Fibroblast of villous mesenchyme (primary cell): ENCODE measurements at regions not wholly inside any gene's neighbourhood (a gene's known extent, or its start where the extent isn't known, plus 50 kb on each side); places are given as distances from the start of the nearest gene placed in this dataset.

Experiments used
- DNase-seq: peaks from one replicate; pipeline ENCODE4 v3.0.0-alpha.2; 2010; ENCODE audit warnings: low read depth
- H3K4me3 ChIP-seq: 2 replicates; pipeline ENCODE4 v1.5.1; 2011; ENCODE audit warnings: low read depth, mild to moderate bottlenecking, low read length
- TF ChIP-seq, protein P1 (sequence below): IDR thresholded peaks from 2 replicates; pipeline ENCODE4 v1.5.1; 2012; ENCODE audit warnings: low read depth, mild to moderate bottlenecking, low read length; ENCODE audit not compliant: insufficient read depth

DNA sequence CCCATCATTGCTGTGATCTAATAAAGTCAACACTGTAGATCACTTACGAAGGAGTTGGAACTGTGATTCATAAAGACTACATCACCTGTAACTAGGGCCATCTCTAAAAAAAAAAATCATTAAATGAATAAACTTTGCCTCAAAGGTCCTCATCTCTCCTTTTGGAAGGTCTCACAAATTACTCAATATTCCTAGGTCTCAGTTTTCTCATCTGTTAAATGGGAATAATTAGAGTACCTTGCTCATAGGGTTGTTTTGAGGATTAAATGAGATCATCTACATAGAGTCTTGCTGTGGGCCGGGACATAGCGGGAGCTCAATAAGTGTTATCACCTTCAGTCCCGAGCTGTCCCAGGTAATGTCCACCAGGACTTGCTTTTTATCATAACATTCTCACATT, 335.1 kb upstream of the PROK2 start:
- TF ChIP-seq, protein P1, sequence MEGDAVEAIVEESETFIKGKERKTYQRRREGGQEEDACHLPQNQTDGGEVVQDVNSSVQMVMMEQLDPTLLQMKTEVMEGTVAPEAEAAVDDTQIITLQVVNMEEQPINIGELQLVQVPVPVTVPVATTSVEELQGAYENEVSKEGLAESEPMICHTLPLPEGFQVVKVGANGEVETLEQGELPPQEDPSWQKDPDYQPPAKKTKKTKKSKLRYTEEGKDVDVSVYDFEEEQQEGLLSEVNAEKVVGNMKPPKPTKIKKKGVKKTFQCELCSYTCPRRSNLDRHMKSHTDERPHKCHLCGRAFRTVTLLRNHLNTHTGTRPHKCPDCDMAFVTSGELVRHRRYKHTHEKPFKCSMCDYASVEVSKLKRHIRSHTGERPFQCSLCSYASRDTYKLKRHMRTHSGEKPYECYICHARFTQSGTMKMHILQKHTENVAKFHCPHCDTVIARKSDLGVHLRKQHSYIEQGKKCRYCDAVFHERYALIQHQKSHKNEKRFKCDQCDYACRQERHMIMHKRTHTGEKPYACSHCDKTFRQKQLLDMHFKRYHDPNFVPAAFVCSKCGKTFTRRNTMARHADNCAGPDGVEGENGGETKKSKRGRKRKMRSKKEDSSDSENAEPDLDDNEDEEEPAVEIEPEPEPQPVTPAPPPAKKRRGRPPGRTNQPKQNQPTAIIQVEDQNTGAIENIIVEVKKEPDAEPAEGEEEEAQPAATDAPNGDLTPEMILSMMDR: no peak
- DNase-seq: no peak
- H3K4me3 ChIP-seq: no peak overlapping the region

DNA sequence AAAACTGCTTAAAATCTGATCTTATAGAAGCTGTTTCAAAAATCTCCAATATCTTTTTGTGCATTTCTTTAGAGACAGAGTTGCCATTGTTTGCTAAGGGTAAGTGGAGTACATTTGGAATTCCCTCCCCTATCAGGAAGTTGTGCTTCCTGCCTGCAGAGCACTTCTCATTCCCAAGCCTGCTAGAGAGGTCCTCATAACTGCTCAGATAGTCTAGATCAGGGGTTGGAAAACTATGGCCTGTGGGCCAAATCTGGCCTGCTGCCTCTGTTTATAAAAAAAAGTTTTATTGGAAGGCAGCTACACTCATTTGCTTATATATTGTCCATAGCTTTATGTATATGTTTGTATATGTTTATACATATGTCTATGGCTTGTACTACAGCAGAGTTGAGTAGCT, 333.7 kb upstream of the PROK2 start:
- DNase-seq: no peak
- TF ChIP-seq, protein P1: no peak
- H3K4me3 ChIP-seq: no peak overlapping the region

DNA sequence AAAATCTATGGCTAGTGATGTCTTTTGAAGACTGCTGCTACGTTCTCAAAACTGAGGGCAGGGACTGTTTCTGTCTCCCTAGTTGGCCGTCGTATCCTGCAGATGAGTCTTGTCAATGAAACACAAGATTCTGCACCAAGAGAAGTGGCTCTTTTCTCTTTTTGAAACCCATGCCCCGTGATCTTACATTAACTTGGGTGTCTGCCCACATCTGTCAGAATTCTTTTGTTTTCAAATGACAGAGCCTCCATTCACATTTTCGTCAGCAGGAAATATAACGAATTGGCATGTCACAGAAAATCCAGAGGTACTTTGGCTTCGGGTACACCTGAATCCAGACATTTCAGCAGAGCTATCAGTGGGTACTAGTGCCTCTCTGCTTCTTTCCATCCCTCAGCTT, 331.3 kb upstream of the PROK2 start:
- DNase-seq: no peak
- no peak overlapping the region for H3K4me3 ChIP-seq
- TF ChIP-seq, protein P1: no peak

- no peak overlapping the region for H3K4me3 ChIP-seq
- TF ChIP-seq, protein P1: no peak
- no peak for DNase-seq
Measured at GRCh38 chr3:72115307-72115706, 330.4 kb upstream of the PROK2 start.

DNA sequence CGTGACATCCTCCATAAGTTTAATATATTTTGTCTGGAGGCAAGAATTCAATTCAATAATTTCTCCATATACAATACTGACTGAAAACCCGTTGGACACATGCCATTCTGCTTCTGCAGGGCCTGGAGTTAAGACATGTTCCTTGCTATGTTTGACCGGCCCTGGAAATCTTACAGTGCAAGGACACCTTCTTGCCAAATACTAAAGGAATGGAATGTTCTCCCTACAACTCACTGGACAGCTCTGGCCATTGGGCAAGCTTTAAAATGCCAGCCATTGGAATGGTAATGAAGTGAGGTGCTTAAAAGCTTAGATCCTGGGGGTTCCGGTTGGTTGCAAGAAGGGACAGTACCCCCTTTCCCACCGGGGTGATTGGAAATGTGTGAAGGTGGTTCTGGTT, 329.8 kb upstream of the PROK2 start:
- TF ChIP-seq, protein P1: no peak
- H3K4me3 ChIP-seq: no peak overlapping the region
- no peak for DNase-seq

GRCh38 chr3:72113964-72114363, 329.0 kb upstream of the PROK2 start:
- no peak for DNase-seq
- H3K4me3 ChIP-seq: no peak overlapping the region
- TF ChIP-seq, protein P1: no peak

DNA sequence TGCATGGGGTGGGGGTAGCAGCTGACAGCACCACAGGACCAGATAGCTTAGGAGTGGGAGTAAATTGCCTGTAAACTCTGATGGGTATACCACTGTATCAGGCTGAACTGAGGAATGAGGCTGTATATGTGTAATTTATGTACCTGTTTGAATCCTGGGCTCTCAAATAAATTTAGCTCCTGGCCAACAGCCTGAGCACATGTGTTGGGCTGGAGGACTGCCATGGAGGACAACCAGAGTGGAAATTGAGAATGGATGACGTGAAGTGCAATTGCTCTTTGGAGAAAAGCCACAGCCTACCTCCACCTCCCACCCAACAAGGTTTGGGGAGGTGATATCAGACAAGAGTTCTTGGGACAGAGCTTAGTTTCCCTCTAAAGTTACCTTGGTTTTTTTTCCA, 328.6 kb upstream of the PROK2 start:
- DNase-seq: no peak
- TF ChIP-seq, protein P1: no peak
- no peak overlapping the region for H3K4me3 ChIP-seq
